Right kidney (tissue), 1 donor: ENCODE measurements at regions not wholly inside any gene's neighbourhood (a gene's known extent, or its start where the extent isn't known, plus 50 kb on each side); places are given as distances from the start of the nearest gene placed in this dataset.

Source experiments
- DNase-seq: peaks from one replicate; pipeline ENCODE4 v3.0.0-alpha.2; 2016

- DNase-seq, result no peak
These were observed 339.6 kb upstream of the SGCD start for GRCh38 chr5:155987265-155987810.

- no peak for DNase-seq
These were observed 337.1 kb upstream of the SGCD start for GRCh38 chr5:155989879-155990278.

- DNase-seq, result no peak
These were observed 330.8 kb upstream of the SGCD start for GRCh38 chr5:155996123-155996522.

- no peak for DNase-seq
These were observed 328.7 kb upstream of the SGCD start for GRCh38 chr5:155998257-155998656.

GRCh38 chr5:156000115-156000514 lies 326.8 kb upstream of the SGCD start:
- no peak for DNase-seq

- no peak for DNase-seq
These were observed 322.2 kb upstream of the SGCD start for GRCh38 chr5:156004754-156005153.

GRCh38 chr5:156006026-156006647 lies 320.8 kb upstream of the SGCD start:
- no peak for DNase-seq

GRCh38 chr5:156008844-156009243 lies 318.1 kb upstream of the SGCD start:
- no peak for DNase-seq

- DNase-seq, result no peak
These were observed 317.4 kb upstream of the SGCD start for GRCh38 chr5:156009583-156009982.

- DNase-seq, result no peak
These were observed 311.8 kb upstream of the SGCD start for GRCh38 chr5:156015137-156015536.

GRCh38 chr5:156019130-156019529 lies 307.8 kb upstream of the SGCD start:
- DNase-seq, result no peak

- no peak for DNase-seq
These were observed 307.3 kb upstream of the SGCD start for GRCh38 chr5:156019571-156020180.

GRCh38 chr5:156020647-156021046 lies 306.3 kb upstream of the SGCD start:
- no peak for DNase-seq

- no peak for DNase-seq
These were observed 305.1 kb upstream of the SGCD start for GRCh38 chr5:156021866-156022265.

- DNase-seq, result no peak
These were observed 301.3 kb upstream of the SGCD start for GRCh38 chr5:156025656-156026055.

- no peak for DNase-seq
These were observed 295.8 kb upstream of the SGCD start for GRCh38 chr5:156031181-156031580.

- DNase-seq, result no peak
These were observed 290.3 kb upstream of the SGCD start for GRCh38 chr5:156036640-156037039.

GRCh38 chr5:156037151-156037909 lies 289.6 kb upstream of the SGCD start:
- DNase-seq, result no peak

GRCh38 chr5:156042726-156043125 lies 284.2 kb upstream of the SGCD start:
- no peak for DNase-seq

GRCh38 chr5:156043351-156043750 lies 283.6 kb upstream of the SGCD start:
- no peak for DNase-seq

GRCh38 chr5:156051972-156052371 lies 275.0 kb upstream of the SGCD start:
- DNase-seq, result no peak

- no peak for DNase-seq
These were observed 274.3 kb upstream of the SGCD start for GRCh38 chr5:156052656-156053055.

- DNase-seq, result no peak
These were observed 273.9 kb upstream of the SGCD start for GRCh38 chr5:156053056-156053455.

- no peak for DNase-seq
These were observed 250.1 kb upstream of the SGCD start for GRCh38 chr5:156076912-156077311.
